Skeletal muscle tissue (tissue), 3 donors: ENCODE measurements at regions not wholly inside any gene's neighbourhood (a gene's known extent, or its start where the extent isn't known, plus 50 kb on each side); places are given as distances from the start of the nearest gene placed in this dataset.
A peak's percentile ranks its signal among the peaks of the same experiment; 100 is the strongest.

Experiments
- H3K27ac ChIP-seq: one replicate; pipeline ENCODE4 v1.7.0; 2013; ENCODE audit warnings: mild to moderate bottlenecking, low read depth, low read length, inconsistent platforms
- H3K27me3 ChIP-seq, 3 donors: one replicate each; pipeline ENCODE4 v1.7.0; 2013; ENCODE audit warnings: low read length in 3 of 3; ENCODE audit not compliant: control insufficient read depth in 3 of 3, insufficient read depth in 3 of 3
- H3K36me3 ChIP-seq, 3 donors: one replicate each; pipeline ENCODE4 v1.7.0; 2013; ENCODE audit warnings: low read length in 3 of 3; ENCODE audit not compliant: control insufficient read depth in 3 of 3, insufficient read depth in 3 of 3
- H3K4me1 ChIP-seq, 3 donors: one replicate each; pipeline ENCODE4 v1.7.0; 2013; ENCODE audit warnings: low read length in 3 of 3, mild to moderate bottlenecking in 3 of 3; ENCODE audit not compliant: control insufficient read depth in 3 of 3, insufficient read depth in 3 of 3
- H3K4me3 ChIP-seq, 3 donors: one replicate each; pipeline ENCODE4 v1.7.0; 2013; ENCODE audit warnings: low read length in 3 of 3
- H3K9ac ChIP-seq, 3 donors: one replicate each; pipeline ENCODE4 v1.7.0; 2013; ENCODE audit warnings: low read length in 3 of 3, mild to moderate bottlenecking in 3 of 3, moderate library complexity in 2 of 3, low read depth in 1 of 3
- H3K9me3 ChIP-seq, 3 donors: one replicate each; pipeline ENCODE4 v1.7.0; 2013; ENCODE audit warnings: low read length in 3 of 3; ENCODE audit not compliant: control insufficient read depth in 3 of 3
- donor health status: Osteomylitis.

GRCh38 chr13:99655351-99656091 lies 154.2 kb downstream of the TM9SF2 start:
- Histone ChIP-seq H3K27me3 (no peaks in the 10 kb centered on the region), H3K4me3 (no peak overlapping the region), H3K9ac (peak overlapping the region in 1 of 3 donors; percentile 24), H3K4me1 (peaks cover 2 to 9% (median 4%) of the 10 kb centered on the region in 3 donors), H3K36me3 (no peaks in the 10 kb centered on the region), H3K27ac (no peak overlapping the region), H3K9me3 (no peaks in the 10 kb centered on the region)

- H3K27me3 ChIP-seq: no peaks in the 10 kb centered on the region
- no peaks in the 10 kb centered on the region for H3K9me3 ChIP-seq
- H3K36me3 ChIP-seq: no peaks in the 10 kb centered on the region
- no peak overlapping the region for H3K4me3 ChIP-seq
- peaks cover 2 to 9% (median 4%) of the 10 kb centered on the region in 3 donors for H3K4me1 ChIP-seq
- H3K27ac ChIP-seq: no peak overlapping the region
- H3K9ac ChIP-seq: no peak overlapping the region
These were observed 152.8 kb downstream of the TM9SF2 start for GRCh38 chr13:99654076-99654475.

GRCh38 chr13:99653526-99653925 lies 152.3 kb downstream of the TM9SF2 start:
- Histone ChIP-seq H3K9me3 (no peaks in the 10 kb centered on the region), H3K27me3 (no peaks in the 10 kb centered on the region), H3K36me3 (no peaks in the 10 kb centered on the region), H3K9ac (no peak overlapping the region), H3K27ac (no peak overlapping the region), H3K4me3 (no peak overlapping the region), H3K4me1 (peaks cover 2 to 9% (median 4%) of the 10 kb centered on the region in 3 donors)

- Histone ChIP-seq H3K4me1 (peaks cover 2 to 9% (median 2%) of the 10 kb centered on the region in 3 donors), H3K27ac (no peak overlapping the region), H3K36me3 (no peaks in the 10 kb centered on the region), H3K9me3 (no peaks in the 10 kb centered on the region), H3K9ac (no peak overlapping the region), H3K4me3 (no peak overlapping the region), H3K27me3 (no peaks in the 10 kb centered on the region)
These were observed 151.6 kb downstream of the TM9SF2 start for GRCh38 chr13:99652901-99653300.

GRCh38 chr13:99652141-99652540 lies 150.9 kb downstream of the TM9SF2 start:
- no peak overlapping the region for H3K9ac ChIP-seq
- peaks cover 0 to 9% (median 2%) of the 10 kb centered on the region in 3 donors for H3K4me1 ChIP-seq
- no peak overlapping the region for H3K27ac ChIP-seq

GRCh38 chr13:99651016-99651415 lies 149.7 kb downstream of the TM9SF2 start:
- Histone ChIP-seq H3K4me1 (peaks cover 0 to 9% (median 2%) of the 10 kb centered on the region in 3 donors), H3K27ac (no peak overlapping the region), H3K4me3 (no peak overlapping the region), H3K9ac (no peak overlapping the region), H3K9me3 (no peaks in the 10 kb centered on the region), H3K36me3 (no peaks in the 10 kb centered on the region), H3K27me3 (no peaks in the 10 kb centered on the region)

More at GRCh38 chr13:99652141-99652540, 150.9 kb downstream of the TM9SF2 start:
- Histone ChIP-seq H3K4me3 (no peak overlapping the region), H3K36me3 (no peaks in the 10 kb centered on the region), H3K9me3 (no peaks in the 10 kb centered on the region), H3K27me3 (no peaks in the 10 kb centered on the region)

GRCh38 chr13:99650410-99650809 lies 149.1 kb downstream of the TM9SF2 start:
- Histone ChIP-seq H3K36me3 (no peaks in the 10 kb centered on the region), H3K27ac (no peak overlapping the region), H3K9me3 (no peaks in the 10 kb centered on the region), H3K4me3 (no peak overlapping the region), H3K9ac (no peak overlapping the region), H3K27me3 (no peaks in the 10 kb centered on the region), H3K4me1 (peaks cover 0 to 3% (median 0%) of the 10 kb centered on the region in 3 donors)

GRCh38 chr13:99648927-99649326 lies 147.7 kb downstream of the TM9SF2 start:
- no peaks in the 10 kb centered on the region for H3K9me3 ChIP-seq
- no peak overlapping the region for H3K9ac ChIP-seq
- no peak overlapping the region for H3K4me3 ChIP-seq
- no peak overlapping the region for H3K27ac ChIP-seq
- H3K27me3 ChIP-seq: no peaks in the 10 kb centered on the region
- no peaks in the 10 kb centered on the region for H3K4me1 ChIP-seq
- no peaks in the 10 kb centered on the region for H3K36me3 ChIP-seq

- no peaks in the 10 kb centered on the region for H3K9me3 ChIP-seq
- H3K27me3 ChIP-seq: no peaks in the 10 kb centered on the region
- no peak overlapping the region for H3K27ac ChIP-seq
- no peaks in the 10 kb centered on the region for H3K36me3 ChIP-seq
- H3K4me1 ChIP-seq: no peaks in the 10 kb centered on the region
- H3K4me3 ChIP-seq: no peak overlapping the region
- H3K9ac ChIP-seq: no peak overlapping the region
These were observed 146.9 kb downstream of the TM9SF2 start for GRCh38 chr13:99648066-99648665.

GRCh38 chr13:99647596-99647985 lies 146.3 kb downstream of the TM9SF2 start:
- Histone ChIP-seq H3K27me3 (no peaks in the 10 kb centered on the region), H3K36me3 (no peaks in the 10 kb centered on the region), H3K9ac (no peak overlapping the region), H3K4me1 (no peaks in the 10 kb centered on the region), H3K27ac (no peak overlapping the region), H3K4me3 (no peak overlapping the region), H3K9me3 (no peaks in the 10 kb centered on the region)
